ENCODE measurements at regions not wholly inside any gene's neighbourhood (a gene's known extent, or its start where the extent isn't known, plus 50 kb on each side); places are given as distances from the start of the nearest gene placed in this dataset.

DNA sequence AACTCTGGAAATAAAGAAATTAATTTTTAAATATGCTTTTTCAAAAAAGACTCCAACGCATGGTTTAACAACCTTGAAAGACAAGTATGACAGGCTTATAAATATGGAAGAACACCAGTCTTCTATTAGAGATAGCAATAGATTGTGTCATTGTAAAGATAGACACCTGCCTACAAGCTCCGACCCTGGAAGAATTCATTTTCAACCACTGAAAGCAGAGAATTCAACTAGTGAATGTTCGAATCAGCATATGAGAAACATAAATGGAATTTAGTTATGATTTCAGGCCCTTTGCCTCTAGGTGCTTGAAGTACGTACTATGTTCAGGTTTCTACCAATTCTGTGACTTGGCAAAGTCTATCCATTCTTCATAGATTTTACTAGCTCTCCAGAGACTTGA lies 244.5 kb downstream of the DPY19L2 start:
- no peak for ATAC-seq
- no peaks in the 10 kb centered on the region for H3K27me3 ChIP-seq
- TF ChIP-seq POLR2A (IDR thresholded peaks at IDR 0.05): no peak
- TF ChIP-seq, protein P1, sequence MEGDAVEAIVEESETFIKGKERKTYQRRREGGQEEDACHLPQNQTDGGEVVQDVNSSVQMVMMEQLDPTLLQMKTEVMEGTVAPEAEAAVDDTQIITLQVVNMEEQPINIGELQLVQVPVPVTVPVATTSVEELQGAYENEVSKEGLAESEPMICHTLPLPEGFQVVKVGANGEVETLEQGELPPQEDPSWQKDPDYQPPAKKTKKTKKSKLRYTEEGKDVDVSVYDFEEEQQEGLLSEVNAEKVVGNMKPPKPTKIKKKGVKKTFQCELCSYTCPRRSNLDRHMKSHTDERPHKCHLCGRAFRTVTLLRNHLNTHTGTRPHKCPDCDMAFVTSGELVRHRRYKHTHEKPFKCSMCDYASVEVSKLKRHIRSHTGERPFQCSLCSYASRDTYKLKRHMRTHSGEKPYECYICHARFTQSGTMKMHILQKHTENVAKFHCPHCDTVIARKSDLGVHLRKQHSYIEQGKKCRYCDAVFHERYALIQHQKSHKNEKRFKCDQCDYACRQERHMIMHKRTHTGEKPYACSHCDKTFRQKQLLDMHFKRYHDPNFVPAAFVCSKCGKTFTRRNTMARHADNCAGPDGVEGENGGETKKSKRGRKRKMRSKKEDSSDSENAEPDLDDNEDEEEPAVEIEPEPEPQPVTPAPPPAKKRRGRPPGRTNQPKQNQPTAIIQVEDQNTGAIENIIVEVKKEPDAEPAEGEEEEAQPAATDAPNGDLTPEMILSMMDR (IDR thresholded peaks at IDR 0.05): no peak

DNA sequence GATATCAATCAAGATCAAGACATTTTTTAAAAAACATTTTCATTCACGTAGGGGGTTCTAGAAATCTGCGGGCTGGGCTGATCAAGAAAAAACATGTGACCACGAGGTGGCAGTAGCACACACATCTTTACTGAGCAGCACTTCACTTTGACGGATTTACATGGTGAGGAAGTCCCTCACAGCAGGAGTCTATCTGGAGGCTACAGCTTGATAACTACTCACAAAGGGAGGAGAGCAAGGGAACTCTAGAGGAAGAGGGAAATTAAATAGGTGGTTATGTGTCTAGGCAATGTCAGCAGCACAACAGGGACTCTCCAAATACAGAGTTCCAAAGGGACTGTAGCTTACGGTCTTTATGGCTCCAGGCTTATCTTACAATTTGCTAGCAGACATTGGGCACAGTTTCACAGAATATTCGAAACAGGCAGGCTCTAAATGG lies 248.1 kb downstream of the DPY19L2 start:
- intact Hi-C loops (cut with DNase I): loop anchor here in 4 of 10 donors (5.0 to 10.0 kb wide), 2 partner anchors 382 to 385 kb away; no protein-coding TSS in a partner anchor
- Histone ChIP-seq H3K36me3 (no peaks in the 10 kb centered on the region), H3K4me1 (no peaks in the 10 kb centered on the region), H3K4me3 (no peak overlapping the region), H3K27me3 (no peaks in the 10 kb centered on the region), H3K27ac (no peak overlapping the region), H3K9me3 (peaks cover 0 to 24% (median 2%) of the 10 kb centered on the region in 12 donors)
- ATAC-seq (peak in 3 of 4 donors; percentile 45 to 76 (median 63)), DNase-seq (peak in 3 of 5 donors; percentile 11 to 35 (median 34))
- WGBS, 4 donors: 33 to 38% (median 35%) methylated on average over 6 of the region's 6 CpGs
- no peak for TF ChIP-seq POLR2A (IDR thresholded peaks at IDR 0.05)
- TF ChIP-seq, protein P1 (IDR thresholded peaks at IDR 0.05): peak; percentile 34 to 58 (median 50)

More for the DNA sequence above, 244.5 kb downstream of the DPY19L2 start:
- WGBS, 4 donors: 84 to 92% (median 91%) methylated on average over 4 of the region's 4 CpGs
- Histone ChIP-seq H3K9me3 (peaks cover 0 to 17% (median 2%) of the 10 kb centered on the region in 12 donors), H3K4me3 (no peak overlapping the region), H3K27ac (no peak overlapping the region), H3K36me3 (no peaks in the 10 kb centered on the region), H3K4me1 (no peaks in the 10 kb centered on the region)
- intact Hi-C loops (cut with DNase I): loop anchor here in 4 of 10 donors (5.0 to 10.0 kb wide), 2 partner anchors 378 to 381 kb away; no protein-coding TSS in a partner anchor
- DNase-seq: no peak

DNA sequence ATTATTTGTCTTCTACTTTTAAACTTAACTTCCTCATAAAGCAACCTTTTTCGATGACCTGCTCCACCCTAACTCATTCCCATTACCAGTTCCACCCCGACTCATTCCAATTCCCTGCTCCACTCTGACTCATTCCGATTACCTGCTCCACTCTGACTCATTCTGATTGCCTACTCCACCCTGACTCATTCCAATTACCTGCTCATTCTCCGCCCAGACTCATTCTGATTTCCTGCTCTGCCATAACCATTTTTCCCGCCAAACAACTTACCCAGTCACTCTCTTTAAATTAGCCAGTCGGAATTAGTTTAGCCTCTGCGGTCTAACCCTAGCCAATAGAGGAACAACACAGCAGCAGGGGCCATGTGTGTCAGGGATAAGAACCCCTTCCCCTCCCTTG lies 249.1 kb downstream of the DPY19L2 start:
- Histone ChIP-seq H3K36me3 (no peaks in the 10 kb centered on the region), H3K4me3 (no peak overlapping the region), H3K4me1 (no peaks in the 10 kb centered on the region), H3K9me3 (peaks cover 0 to 31% (median 2%) of the 10 kb centered on the region in 12 donors), H3K27me3 (no peaks in the 10 kb centered on the region), H3K27ac (no peak overlapping the region)
- TF ChIP-seq, protein P1 (IDR thresholded peaks at IDR 0.05): no peak
- no peak for TF ChIP-seq POLR2A (IDR thresholded peaks at IDR 0.05)
- DNase-seq (no peak), ATAC-seq (no peak)
- intact Hi-C loops (cut with DNase I): no loop called here
- 93 to 98% (median 94%) methylated on average over 7 of the region's 7 CpGs for WGBS, 4 donors

DNA sequence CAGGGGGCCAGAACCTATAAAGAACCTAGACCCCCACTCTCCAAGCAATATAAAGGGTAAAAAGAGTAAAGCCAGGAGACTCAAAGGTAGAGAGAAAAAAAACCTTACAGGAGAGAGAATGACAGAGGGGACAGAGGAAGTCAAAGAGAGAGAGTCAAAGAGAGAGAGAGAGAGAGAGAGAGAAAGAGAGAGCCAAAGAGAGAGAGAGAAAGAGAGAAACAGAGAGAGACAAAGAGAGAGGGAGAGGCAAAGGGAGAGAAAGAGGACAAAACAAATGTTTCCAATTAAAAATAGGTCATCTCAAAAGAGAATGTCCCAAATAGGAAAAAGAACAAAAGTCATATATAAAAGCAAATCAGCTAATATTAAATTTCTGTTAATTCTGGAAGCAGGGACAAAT lies 251.5 kb downstream of the DPY19L2 start:
- Histone ChIP-seq H3K4me1 (no peaks in the 10 kb centered on the region), H3K36me3 (no peaks in the 10 kb centered on the region), H3K9me3 (peaks cover 0 to 31% (median 2%) of the 10 kb centered on the region in 12 donors), H3K27ac (no peak overlapping the region), H3K27me3 (no peaks in the 10 kb centered on the region), H3K4me3 (no peak overlapping the region)
- DNase-seq (no peak), ATAC-seq (no peak)
- intact Hi-C loops (cut with DNase I): no loop called here
- TF ChIP-seq, protein P1 (IDR thresholded peaks at IDR 0.05): no peak
- TF ChIP-seq POLR2A (IDR thresholded peaks at IDR 0.05): no peak
